ENCODE measurements at regions not wholly inside any gene's neighbourhood (a gene's known extent, or its start where the extent isn't known, plus 50 kb on each side); places are given as distances from the start of the nearest gene placed in this dataset.

- DNase-seq (ENCODE audit: insufficient read length, low spot score) (no peak), FAIRE-seq (no peak)
- TF ChIP-seq POLR2A (IDR thresholded peaks at IDR 0.05; ENCODE audit: low read depth, low read length) = no peak
Observed at GRCh38 chr10:90588222-90588621, 269.6 kb downstream of the HTR7 start.

GRCh38 chr10:90589825-90590224, 268.0 kb downstream of the HTR7 start:
- no peak for DNase-seq (ENCODE audit: insufficient read length, low spot score)
- no peak for TF ChIP-seq POLR2A (IDR thresholded peaks at IDR 0.05; ENCODE audit: low read depth, low read length)
- no peak for FAIRE-seq

- no peak for TF ChIP-seq POLR2A (IDR thresholded peaks at IDR 0.05; ENCODE audit: low read depth, low read length)
- DNase-seq (ENCODE audit: insufficient read length, low spot score) = no peak
- FAIRE-seq = no peak
Observed at GRCh38 chr10:90591629-90592028, 266.2 kb downstream of the HTR7 start.

GRCh38 chr10:90592638-90593302, 265.1 kb downstream of the HTR7 start:
- FAIRE-seq (no peak), DNase-seq (ENCODE audit: insufficient read length, low spot score) (peak; percentile 15)
- TF ChIP-seq POLR2A (IDR thresholded peaks at IDR 0.05; ENCODE audit: low read depth, low read length) = no peak

- no peak for TF ChIP-seq POLR2A (IDR thresholded peaks at IDR 0.05; ENCODE audit: low read depth, low read length)
- no peak for FAIRE-seq
- DNase-seq (ENCODE audit: insufficient read length, low spot score) = no peak
Observed at GRCh38 chr10:90598513-90598912, 259.3 kb downstream of the HTR7 start.

- DNase-seq (ENCODE audit: insufficient read length, low spot score) (no peak), FAIRE-seq (no peak)
- TF ChIP-seq POLR2A (IDR thresholded peaks at IDR 0.05; ENCODE audit: low read depth, low read length) = no peak
Observed at GRCh38 chr10:90602862-90603610, 254.8 kb downstream of the HTR7 start.

GRCh38 chr10:90604636-90605035, 253.2 kb downstream of the HTR7 start:
- no peak for FAIRE-seq
- DNase-seq (ENCODE audit: insufficient read length, low spot score) = no peak
- TF ChIP-seq POLR2A (IDR thresholded peaks at IDR 0.05; ENCODE audit: low read depth, low read length) = no peak

GRCh38 chr10:90605506-90605905, 252.3 kb downstream of the HTR7 start:
- TF ChIP-seq POLR2A (IDR thresholded peaks at IDR 0.05; ENCODE audit: low read depth, low read length) = no peak
- FAIRE-seq = no peak
- DNase-seq (ENCODE audit: insufficient read length, low spot score) = no peak

GRCh38 chr10:90612276-90612675, 245.6 kb downstream of the HTR7 start:
- TF ChIP-seq POLR2A (IDR thresholded peaks at IDR 0.05; ENCODE audit: low read depth, low read length) = no peak
- no peak for DNase-seq (ENCODE audit: insufficient read length, low spot score)
- FAIRE-seq = no peak

- DNase-seq (ENCODE audit: insufficient read length, low spot score) (no peak), FAIRE-seq (no peak)
- TF ChIP-seq POLR2A (IDR thresholded peaks at IDR 0.05; ENCODE audit: low read depth, low read length) = no peak
Observed at GRCh38 chr10:90614631-90615030, 243.2 kb downstream of the HTR7 start.

GRCh38 chr10:90621577-90621976, 236.3 kb downstream of the HTR7 start:
- TF ChIP-seq POLR2A (IDR thresholded peaks at IDR 0.05; ENCODE audit: low read depth, low read length) = no peak
- DNase-seq (ENCODE audit: insufficient read length, low spot score) (no peak), FAIRE-seq (no peak)

GRCh38 chr10:90635111-90635765, 222.6 kb downstream of the HTR7 start:
- FAIRE-seq (no peak), DNase-seq (ENCODE audit: insufficient read length, low spot score) (no peak)

GRCh38 chr10:90640756-90641155, 217.1 kb downstream of the HTR7 start:
- DNase-seq (ENCODE audit: insufficient read length, low spot score) (no peak), FAIRE-seq (no peak)
- no peak for TF ChIP-seq POLR2A (IDR thresholded peaks at IDR 0.05; ENCODE audit: low read depth, low read length)

More at GRCh38 chr10:90635111-90635765, 222.6 kb downstream of the HTR7 start:
- TF ChIP-seq POLR2A (IDR thresholded peaks at IDR 0.05; ENCODE audit: low read depth, low read length) = no peak

GRCh38 chr10:90641731-90642130, 216.1 kb downstream of the HTR7 start:
- DNase-seq (ENCODE audit: insufficient read length, low spot score) = no peak
- FAIRE-seq = no peak
- TF ChIP-seq POLR2A (IDR thresholded peaks at IDR 0.05; ENCODE audit: low read depth, low read length) = no peak
